HEK293 (cell line): ENCODE measurements at regions not wholly inside any gene's neighbourhood (a gene's known extent, or its start where the extent isn't known, plus 50 kb on each side); places are given as distances from the start of the nearest gene placed in this dataset.
"Not testable (repeated sequence)": the region's sequence is repeated elsewhere in the genome, so short reads cannot be mapped to it uniquely, and the experiment has no call there.

Experiments used
- TCF7L2 ChIP-seq: IDR thresholded peaks from 2 replicates; pipeline ENCODE4 v1.6.1; 2011; ENCODE audit warnings: low read depth, mild to moderate bottlenecking, inconsistent platforms, low read length, moderate library complexity, borderline replicate concordance
- ZNF311 ChIP-seq: fragments of 450-650 bp; formaldehyde crosslinking; IDR thresholded peaks from 2 replicates; pipeline ENCODE4 v1.5.1; 2017; ENCODE audit warnings: missing biosample characterization, missing genetic modification characterization, borderline replicate concordance
- ZNF529 ChIP-seq: fragments of 450-650 bp; formaldehyde crosslinking; IDR thresholded peaks from 2 replicates; pipeline ENCODE4 v1.5.1; 2017; ENCODE audit warnings: missing genetic modification characterization, missing biosample characterization; ENCODE audit not compliant: insufficient replicate concordance
- ZNF658 ChIP-seq: fragments of 450-650 bp; formaldehyde crosslinking; IDR thresholded peaks from 2 replicates; pipeline ENCODE4; 2016; ENCODE audit warnings: missing biosample characterization, missing genetic modification characterization
- TF ChIP-seq, protein P1 (sequence below): fragments of 450-650 bp; formaldehyde crosslinking; IDR thresholded peaks from 2 replicates; pipeline ENCODE4 v1.5.1; 2016; ENCODE audit warnings: missing biosample characterization, missing genetic modification characterization
- TF ChIP-seq, protein P2 (sequence below): fragments of 450-650 bp; formaldehyde crosslinking; IDR thresholded peaks from 2 replicates; pipeline ENCODE4 v1.5.1; 2016; ENCODE audit warnings: missing biosample characterization, missing genetic modification characterization
- TF ChIP-seq, protein P3 (sequence below): fragments of 450-650 bp; formaldehyde crosslinking; IDR thresholded peaks from 2 replicates; pipeline ENCODE4 v1.5.1; 2016; ENCODE audit warnings: missing biosample characterization, missing genetic modification characterization

DNA sequence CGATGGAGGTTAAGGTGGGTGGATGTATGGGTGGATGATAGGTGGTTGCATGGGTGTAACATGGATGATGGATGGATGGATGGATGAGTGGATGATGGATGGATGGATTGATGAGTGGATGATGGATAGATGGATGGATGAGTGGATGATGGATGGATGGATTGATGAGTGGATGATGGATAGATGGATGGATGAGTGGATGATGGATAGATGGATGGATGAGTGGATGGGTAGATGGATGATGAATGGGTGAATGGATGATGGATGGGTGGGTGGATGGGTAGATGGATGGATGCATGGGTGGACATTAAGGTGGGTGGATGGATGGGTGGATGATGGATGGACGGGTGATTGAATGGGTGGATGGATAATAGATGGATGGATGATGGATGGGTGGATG, 136.5 kb upstream of the FOXD4L5 start:
- TF ChIP-seq ZNF529; TCF7L2; ZNF658; ZNF311 (tag by site-specific recombination): not testable (repeated sequence)
- TF ChIP-seq, protein P1, sequence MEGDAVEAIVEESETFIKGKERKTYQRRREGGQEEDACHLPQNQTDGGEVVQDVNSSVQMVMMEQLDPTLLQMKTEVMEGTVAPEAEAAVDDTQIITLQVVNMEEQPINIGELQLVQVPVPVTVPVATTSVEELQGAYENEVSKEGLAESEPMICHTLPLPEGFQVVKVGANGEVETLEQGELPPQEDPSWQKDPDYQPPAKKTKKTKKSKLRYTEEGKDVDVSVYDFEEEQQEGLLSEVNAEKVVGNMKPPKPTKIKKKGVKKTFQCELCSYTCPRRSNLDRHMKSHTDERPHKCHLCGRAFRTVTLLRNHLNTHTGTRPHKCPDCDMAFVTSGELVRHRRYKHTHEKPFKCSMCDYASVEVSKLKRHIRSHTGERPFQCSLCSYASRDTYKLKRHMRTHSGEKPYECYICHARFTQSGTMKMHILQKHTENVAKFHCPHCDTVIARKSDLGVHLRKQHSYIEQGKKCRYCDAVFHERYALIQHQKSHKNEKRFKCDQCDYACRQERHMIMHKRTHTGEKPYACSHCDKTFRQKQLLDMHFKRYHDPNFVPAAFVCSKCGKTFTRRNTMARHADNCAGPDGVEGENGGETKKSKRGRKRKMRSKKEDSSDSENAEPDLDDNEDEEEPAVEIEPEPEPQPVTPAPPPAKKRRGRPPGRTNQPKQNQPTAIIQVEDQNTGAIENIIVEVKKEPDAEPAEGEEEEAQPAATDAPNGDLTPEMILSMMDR (tag by site-specific recombination) = not testable (repeated sequence)
- TF ChIP-seq, protein P2, sequence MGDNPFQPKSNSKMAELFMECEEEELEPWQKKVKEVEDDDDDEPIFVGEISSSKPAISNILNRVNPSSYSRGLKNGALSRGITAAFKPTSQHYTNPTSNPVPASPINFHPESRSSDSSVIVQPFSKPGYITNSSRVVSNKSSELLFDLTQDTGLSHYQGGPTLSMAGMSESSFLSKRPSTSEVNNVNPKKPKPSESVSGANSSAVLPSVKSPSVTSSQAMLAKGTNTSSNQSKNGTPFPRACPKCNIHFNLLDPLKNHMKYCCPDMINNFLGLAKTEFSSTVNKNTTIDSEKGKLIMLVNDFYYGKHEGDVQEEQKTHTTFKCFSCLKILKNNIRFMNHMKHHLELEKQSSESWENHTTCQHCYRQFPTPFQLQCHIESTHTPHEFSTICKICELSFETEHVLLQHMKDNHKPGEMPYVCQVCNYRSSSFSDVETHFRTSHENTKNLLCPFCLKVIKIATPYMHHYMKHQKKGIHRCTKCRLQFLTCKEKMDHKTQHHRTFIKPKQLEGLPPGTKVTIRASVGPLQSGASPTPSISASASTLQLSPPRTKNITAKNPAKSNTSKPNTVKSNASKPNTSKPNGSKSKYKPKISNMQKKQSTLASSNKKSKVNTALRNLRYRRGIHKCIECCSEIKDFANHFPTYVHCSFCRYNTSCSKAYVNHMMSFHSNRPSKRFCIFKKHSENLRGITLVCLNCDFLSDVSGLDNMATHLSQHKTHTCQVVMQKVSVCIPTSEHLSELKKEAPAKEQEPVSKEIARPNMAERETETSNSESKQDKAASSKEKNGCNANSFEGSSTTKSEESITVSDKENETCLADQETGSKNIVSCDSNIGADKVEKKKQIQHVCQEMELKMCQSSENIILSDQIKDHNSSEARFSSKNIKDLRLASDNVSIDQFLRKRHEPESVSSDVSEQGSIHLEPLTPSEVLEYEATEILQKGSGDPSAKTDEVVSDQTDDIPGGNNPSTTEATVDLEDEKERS = not testable (repeated sequence)
- TF ChIP-seq, protein P3, sequence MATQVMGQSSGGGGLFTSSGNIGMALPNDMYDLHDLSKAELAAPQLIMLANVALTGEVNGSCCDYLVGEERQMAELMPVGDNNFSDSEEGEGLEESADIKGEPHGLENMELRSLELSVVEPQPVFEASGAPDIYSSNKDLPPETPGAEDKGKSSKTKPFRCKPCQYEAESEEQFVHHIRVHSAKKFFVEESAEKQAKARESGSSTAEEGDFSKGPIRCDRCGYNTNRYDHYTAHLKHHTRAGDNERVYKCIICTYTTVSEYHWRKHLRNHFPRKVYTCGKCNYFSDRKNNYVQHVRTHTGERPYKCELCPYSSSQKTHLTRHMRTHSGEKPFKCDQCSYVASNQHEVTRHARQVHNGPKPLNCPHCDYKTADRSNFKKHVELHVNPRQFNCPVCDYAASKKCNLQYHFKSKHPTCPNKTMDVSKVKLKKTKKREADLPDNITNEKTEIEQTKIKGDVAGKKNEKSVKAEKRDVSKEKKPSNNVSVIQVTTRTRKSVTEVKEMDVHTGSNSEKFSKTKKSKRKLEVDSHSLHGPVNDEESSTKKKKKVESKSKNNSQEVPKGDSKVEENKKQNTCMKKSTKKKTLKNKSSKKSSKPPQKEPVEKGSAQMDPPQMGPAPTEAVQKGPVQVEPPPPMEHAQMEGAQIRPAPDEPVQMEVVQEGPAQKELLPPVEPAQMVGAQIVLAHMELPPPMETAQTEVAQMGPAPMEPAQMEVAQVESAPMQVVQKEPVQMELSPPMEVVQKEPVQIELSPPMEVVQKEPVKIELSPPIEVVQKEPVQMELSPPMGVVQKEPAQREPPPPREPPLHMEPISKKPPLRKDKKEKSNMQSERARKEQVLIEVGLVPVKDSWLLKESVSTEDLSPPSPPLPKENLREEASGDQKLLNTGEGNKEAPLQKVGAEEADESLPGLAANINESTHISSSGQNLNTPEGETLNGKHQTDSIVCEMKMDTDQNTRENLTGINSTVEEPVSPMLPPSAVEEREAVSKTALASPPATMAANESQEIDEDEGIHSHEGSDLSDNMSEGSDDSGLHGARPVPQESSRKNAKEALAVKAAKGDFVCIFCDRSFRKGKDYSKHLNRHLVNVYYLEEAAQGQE = not testable (repeated sequence)
